Left renal cortex interstitium (tissue), 4 donors: ENCODE measurements at regions not wholly inside any gene's neighbourhood (a gene's known extent, or its start where the extent isn't known, plus 50 kb on each side); places are given as distances from the start of the nearest gene placed in this dataset.

Experiments
- DNase-seq, 4 donors: peaks; one replicate each; pipeline ENCODE4 v3.0.0-alpha.2; 2013; ENCODE audit warnings: low read depth in 4 of 4, low spot score in 2 of 4, missing footprints in 1 of 4

GRCh38 chrX:39883666-39884065 is 214.1 kb downstream of the BCOR start:
- DNase-seq, result no peak

- no peak for DNase-seq
Observed at GRCh38 chrX:39886282-39886681, 211.5 kb downstream of the BCOR start.

DNA sequence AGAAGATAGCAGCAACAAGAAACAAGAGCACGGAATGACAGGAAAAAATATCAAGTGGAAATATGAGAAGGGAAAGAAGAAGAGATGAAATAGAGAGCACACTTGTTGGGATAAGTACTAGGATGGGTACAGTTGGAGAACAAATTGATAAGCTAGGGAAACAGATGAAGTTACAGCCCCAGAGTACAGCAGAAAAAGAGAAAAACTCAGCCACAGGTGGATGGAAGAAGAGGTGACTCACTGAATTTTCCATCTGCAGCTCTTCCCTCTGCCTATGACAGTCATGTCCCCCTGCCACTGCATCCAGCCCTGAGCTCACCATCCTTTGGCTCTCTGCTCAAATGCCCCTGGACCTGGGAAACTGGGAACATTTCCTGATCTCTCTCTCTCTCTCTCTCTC is 209.0 kb downstream of the BCOR start:
- no peak for DNase-seq

DNA sequence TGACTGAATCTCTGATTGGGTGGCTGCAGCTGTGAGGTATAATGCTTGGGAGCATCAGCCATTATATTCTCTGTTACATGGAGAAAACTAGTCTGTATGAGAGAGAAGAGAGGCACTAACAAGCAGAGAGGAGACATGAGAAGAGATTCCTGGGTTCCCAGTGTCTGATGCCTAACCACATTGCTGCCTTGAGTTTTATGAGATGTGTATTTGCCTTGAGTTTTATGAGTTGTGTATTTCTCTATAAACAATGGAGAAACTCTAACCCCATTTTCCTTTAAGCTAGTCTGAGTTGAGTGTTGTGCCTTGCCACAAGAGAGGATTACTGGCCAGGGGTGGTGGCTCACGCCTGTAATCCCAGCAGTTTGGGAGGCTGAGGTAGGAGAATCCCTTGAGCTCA is 208.1 kb downstream of the BCOR start:
- DNase-seq, result no peak

- no peak for DNase-seq
Observed at GRCh38 chrX:39890807-39891206, 207.0 kb downstream of the BCOR start.

GRCh38 chrX:39891781-39892180 is 206.0 kb downstream of the BCOR start:
- no peak for DNase-seq

- DNase-seq, result no peak
Observed at GRCh38 chrX:39893417-39894338, 204.1 kb downstream of the BCOR start.

DNA sequence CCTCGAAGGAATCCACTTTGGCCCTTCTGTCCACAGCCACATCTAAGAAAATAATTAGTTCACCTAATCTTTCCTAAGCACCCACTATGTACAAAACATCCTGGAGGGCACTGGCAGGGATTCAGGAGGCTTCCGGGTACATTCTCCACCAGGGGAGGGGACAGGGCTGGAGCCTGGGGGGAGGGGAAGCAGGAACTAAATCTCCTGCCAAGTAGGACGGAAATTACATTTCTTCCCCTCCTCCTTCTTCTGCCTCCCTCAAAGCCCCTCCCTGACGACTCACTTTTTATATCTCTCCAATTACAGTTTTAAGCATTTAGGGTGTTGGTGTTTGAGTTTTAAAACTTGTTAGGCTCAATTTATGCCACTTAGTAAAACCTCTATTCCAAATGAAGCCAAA is 203.1 kb downstream of the BCOR start:
- DNase-seq, result no peak

DNA sequence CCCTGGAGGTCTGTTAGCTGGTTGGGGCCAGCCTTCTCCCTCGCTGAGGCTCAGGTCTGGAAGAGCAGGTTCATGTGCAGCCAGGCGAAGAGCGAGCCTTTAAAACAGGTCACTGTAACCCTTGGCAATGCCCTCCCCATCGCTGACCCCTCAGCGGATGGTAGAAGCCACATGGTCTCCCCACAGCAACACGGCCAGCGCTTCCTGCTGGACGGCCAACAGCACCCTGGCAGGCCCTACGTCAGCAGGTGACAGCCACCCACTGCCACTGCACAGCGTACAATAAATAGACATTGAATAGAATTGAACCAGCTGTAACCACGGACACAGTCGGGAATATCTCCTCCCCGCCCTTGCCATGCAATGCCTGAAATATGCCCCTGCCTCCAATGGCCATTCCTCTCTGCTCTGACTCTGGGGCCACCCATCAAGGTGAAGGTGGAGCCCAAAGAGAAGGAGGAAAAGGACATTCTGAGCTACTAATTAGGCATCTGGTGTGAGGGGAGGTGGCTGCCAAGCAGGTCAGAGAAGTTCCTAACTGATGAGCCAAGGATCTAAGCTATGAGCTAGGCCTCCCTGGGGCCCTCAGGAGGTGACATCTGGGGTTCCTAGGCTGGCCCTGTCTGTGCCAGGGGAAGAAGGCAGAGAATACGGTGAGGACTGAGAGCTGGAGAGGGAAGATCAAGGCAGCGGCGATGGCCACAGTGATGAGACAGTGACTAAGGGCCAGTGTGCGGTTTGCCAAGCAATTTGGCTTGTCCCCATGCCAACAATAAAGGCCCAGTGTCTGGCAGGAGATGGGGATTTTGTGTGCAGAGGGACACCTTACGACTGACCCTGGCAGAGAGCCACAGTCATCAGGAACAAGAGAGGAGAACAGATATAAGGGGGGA is 202.3 kb downstream of the BCOR start:
- no peak for DNase-seq

GRCh38 chrX:39896951-39897740 is 200.6 kb downstream of the BCOR start:
- no peak for DNase-seq

DNA sequence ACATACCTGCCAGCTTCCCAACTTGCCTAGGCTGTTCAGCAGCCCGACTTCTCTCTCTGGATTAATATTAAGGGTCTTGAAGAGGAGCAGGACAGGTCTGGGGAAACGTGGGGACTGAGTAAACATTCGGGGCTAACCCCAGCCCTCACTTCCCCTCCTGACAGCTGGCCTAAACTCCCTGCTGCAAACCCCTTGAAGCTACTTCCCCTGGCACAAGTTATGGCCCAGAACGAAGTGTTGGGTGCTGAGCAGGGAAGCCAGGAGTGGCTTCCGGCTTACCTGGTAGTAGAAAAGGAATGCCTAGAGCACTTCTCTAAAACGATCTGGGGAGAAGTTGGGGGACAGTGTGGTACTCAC is 200.0 kb downstream of the BCOR start:
- DNase-seq, result no peak

DNA sequence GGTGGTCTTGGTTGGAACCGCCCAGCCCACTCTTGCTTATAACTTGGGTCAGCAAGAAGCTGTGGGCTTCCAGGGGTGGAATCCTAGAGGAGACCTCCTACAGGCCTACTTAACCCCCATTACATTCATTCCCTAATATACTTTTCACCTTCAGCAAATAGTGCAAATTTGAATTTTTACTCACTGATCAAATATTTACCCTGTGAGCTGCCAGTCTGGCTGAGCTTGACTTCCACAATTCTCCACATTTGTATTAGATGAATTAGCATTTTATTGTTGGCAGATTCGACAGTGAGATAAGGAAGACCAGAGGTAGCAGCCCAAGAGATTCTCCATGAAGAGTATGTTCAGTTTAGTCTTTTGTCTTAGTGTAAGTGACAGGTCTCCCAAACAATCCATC is 199.6 kb downstream of the BCOR start:
- DNase-seq, result no peak

DNA sequence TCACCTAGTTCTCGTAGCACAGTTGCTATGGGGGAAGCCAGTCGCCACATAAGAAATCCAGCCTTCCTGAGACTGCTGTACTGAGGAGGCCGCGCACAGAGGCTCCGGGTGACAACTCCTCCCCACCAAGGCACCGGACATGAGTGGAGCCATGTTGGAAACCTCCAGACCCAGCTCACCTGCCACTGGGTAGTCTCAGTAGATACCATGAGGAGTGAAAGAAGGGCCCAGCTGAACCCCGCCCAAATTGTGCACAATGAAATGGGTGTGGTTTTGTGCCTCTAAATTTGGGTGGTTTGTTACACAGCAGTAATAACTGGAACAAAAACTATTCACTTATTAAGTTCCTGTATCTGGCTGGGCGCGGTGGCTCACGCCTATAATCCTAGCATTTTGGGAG is 198.7 kb downstream of the BCOR start:
- DNase-seq, result no peak

DNA sequence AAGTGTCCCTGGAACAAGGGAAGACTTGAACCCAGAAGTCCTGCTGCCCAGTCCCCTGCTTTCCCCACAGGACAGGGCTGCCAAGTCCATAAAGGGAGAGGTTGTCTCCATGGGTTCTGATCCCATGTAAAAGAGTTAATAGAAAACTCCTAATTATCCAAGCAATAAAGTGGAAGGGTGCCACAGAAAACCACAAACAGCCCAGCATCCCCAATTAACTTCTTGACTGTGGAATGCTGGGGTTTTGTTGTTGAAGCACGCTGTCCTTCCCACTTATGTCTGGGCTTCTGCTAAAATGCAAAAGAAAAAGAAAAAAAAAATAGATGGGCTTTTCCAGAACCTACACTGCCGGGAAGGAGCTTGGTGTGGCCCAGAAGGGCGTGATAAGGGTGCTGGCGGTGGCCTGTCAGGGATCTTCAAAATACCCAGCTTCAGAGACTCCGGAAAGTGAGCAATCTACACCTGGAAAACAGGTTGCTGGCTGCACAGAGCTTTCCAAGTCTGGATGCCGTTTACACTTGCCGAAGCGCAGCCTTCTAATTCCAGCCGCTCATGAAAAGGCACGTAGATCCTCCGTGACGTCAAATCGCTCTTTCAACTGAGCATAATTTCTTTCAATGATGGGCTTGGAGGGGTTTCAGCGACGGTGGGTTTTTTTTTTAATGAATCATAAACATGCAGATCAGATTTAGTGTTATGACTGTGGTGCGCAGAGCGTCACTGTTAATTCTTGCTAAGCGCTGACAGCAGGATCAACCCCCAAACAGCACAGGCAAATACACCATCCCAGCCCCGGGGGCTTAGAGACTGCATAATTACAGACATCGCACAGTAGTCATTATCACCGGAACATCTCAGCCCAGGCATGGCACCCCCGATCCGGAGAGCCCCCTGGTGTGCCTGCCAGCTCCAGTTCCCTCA is 197.6 kb downstream of the BCOR start:
- DNase-seq, result no peak

DNA sequence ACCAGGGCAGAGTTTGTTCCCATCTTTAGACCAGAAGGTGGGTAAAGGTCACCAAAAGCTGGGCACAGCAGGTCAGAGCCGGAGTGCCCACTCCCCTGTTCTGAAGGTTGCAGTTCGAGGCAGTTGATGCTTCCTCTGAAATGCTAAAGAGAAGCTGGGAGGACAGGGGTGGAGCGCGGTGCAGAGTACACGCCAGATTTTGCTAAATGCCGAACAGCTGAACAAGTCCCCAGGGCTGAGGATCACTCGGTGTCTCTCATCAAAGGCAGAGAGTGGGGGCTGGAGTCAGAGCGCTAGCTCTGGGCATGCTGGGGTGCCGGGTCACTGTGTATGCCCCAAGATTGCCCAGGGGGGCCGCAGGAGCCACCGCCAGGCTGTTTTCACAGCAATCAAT is 197.0 kb downstream of the BCOR start:
- DNase-seq, result no peak

GRCh38 chrX:39903343-39903742 is 194.4 kb downstream of the BCOR start:
- no peak for DNase-seq

- DNase-seq, result no peak
Observed at GRCh38 chrX:39903937-39904336, 193.8 kb downstream of the BCOR start.

GRCh38 chrX:39904816-39905537 is 192.8 kb downstream of the BCOR start:
- DNase-seq, result no peak

GRCh38 chrX:39905538-39905891 is 192.2 kb downstream of the BCOR start:
- DNase-seq, result no peak
